ENCODE measurements at regions not wholly inside any gene's neighbourhood (a gene's known extent, or its start where the extent isn't known, plus 50 kb on each side); places are given as distances from the start of the nearest gene placed in this dataset.

GRCh38 chr13:74657765-74658164 lies 523.6 kb upstream of the KLF12 start:
- H3K27me3 ChIP-seq (ENCODE audit: control insufficient read depth in 2 of 2, insufficient read depth in 2 of 2, low read length in 2 of 2): no peaks in the 10 kb centered on the region
- H3K4me2 ChIP-seq (ENCODE audit: insufficient read depth, low read length): no peak overlapping the region
- no TSS peak for BruUV-seq (replicated peaks)
- DNase-seq (ENCODE audit: extremely low read depth in 1 of 4, low spot score in 3 of 4) (no peak), FAIRE-seq (no peak), ATAC-seq (no peak)
- no peak overlapping the region for H3K4me3 ChIP-seq
- H3K9me1 ChIP-seq (ENCODE audit: control insufficient read depth, insufficient read depth, low read length): no peaks in the 10 kb centered on the region
- H3K4me1 ChIP-seq (replicated peaks in 1 of 2; ENCODE audit: control insufficient read depth in 2 of 2, insufficient read depth in 2 of 2, low read length in 2 of 2): no peaks in the 10 kb centered on the region
- H3K79me2 ChIP-seq (ENCODE audit: control insufficient read depth, insufficient read depth, low read length): no peaks in the 10 kb centered on the region
- 0% methylated on average over 1 of the region's 1 CpG for WGBS (ENCODE audit: insufficient coverage, low coverage, missing lambda C conversion rate)
- intact Hi-C loops (cut with micrococcal nuclease) (no loop called here), in situ Hi-C loops (cut with MboI) (no loop called here)
- POLR2A ChIA-PET: no interaction called here
- H3K36me3 ChIP-seq (ENCODE audit: control insufficient read depth, insufficient read depth, low read length): no peaks in the 10 kb centered on the region
- CTCF ChIA-PET (ENCODE audit: low intra/inter-chr PET ratio): no interaction called here
- H3K9me3 ChIP-seq (replicated peaks; ENCODE audit: control insufficient read depth, insufficient read depth, low read depth, low read length): no peaks in the 10 kb centered on the region
- H2AFZ ChIP-seq (ENCODE audit: low read depth, low read length): no peak overlapping the region
- H3K27ac ChIP-seq (ENCODE audit: extremely low read depth, low read depth, low read length): no peak overlapping the region
- no peak overlapping the region for H3K9ac ChIP-seq (ENCODE audit: insufficient read depth in 1 of 2, low read depth in 2 of 2, low read length in 2 of 2)
- no peaks in the 10 kb centered on the region for H4K20me1 ChIP-seq (replicated peaks; ENCODE audit: control insufficient read depth, insufficient read depth, low read length)
- TF ChIP-seq KLF1 (tag; IDR thresholded peaks at IDR 0.05) (no peak), ZSCAN32 (CRISPR knock-in tag; IDR thresholded peaks at IDR 0.05) (no peak)

GRCh38 chr13:74651121-74651520 lies 516.9 kb upstream of the KLF12 start:
- ATAC-seq (no peak), DNase-seq (ENCODE audit: extremely low read depth in 1 of 4, low spot score in 3 of 4) (no peak), FAIRE-seq (no peak)
- Histone ChIP-seq H3K36me3 (ENCODE audit: control insufficient read depth, insufficient read depth, low read length) (no peaks in the 10 kb centered on the region), H2AFZ (ENCODE audit: low read depth, low read length) (no peak overlapping the region), H3K79me2 (ENCODE audit: control insufficient read depth, insufficient read depth, low read length) (no peaks in the 10 kb centered on the region), H3K4me1 (replicated peaks in 1 of 2; ENCODE audit: control insufficient read depth in 2 of 2, insufficient read depth in 2 of 2, low read length in 2 of 2) (no peaks in the 10 kb centered on the region), H3K4me3 (no peak overlapping the region), H4K20me1 (replicated peaks; ENCODE audit: control insufficient read depth, insufficient read depth, low read length) (no peaks in the 10 kb centered on the region), H3K27ac (ENCODE audit: extremely low read depth, low read depth, low read length) (no peak overlapping the region), H3K9ac (ENCODE audit: insufficient read depth in 1 of 2, low read depth in 2 of 2, low read length in 2 of 2) (no peak overlapping the region), H3K9me3 (replicated peaks; ENCODE audit: control insufficient read depth, insufficient read depth, low read depth, low read length) (no peaks in the 10 kb centered on the region), H3K9me1 (ENCODE audit: control insufficient read depth, insufficient read depth, low read length) (no peaks in the 10 kb centered on the region), H3K4me2 (ENCODE audit: insufficient read depth, low read length) (no peak overlapping the region), H3K27me3 (ENCODE audit: control insufficient read depth in 2 of 2, insufficient read depth in 2 of 2, low read length in 2 of 2) (no peaks in the 10 kb centered on the region)
- in situ Hi-C loops (cut with MboI) (no loop called here), intact Hi-C loops (cut with micrococcal nuclease) (no loop called here)
- whole genome bisulfite sequencing (ENCODE audit: insufficient coverage, low coverage, missing lambda C conversion rate): 0% methylated on average over 1 of the region's 1 CpG
- no TSS peak for BruUV-seq (replicated peaks)
- CTCF ChIA-PET (ENCODE audit: low intra/inter-chr PET ratio): no interaction called here
- POLR2A ChIA-PET: no interaction called here
- TF ChIP-seq CHD7 (IDR thresholded peaks at IDR 0.05; ENCODE audit: low read depth, low read length) (no peak), ARHGAP35 (IDR thresholded peaks at IDR 0.05; ENCODE audit: partially characterized antibody) (no peak), PHB (CRISPR knock-in tag; IDR thresholded peaks at IDR 0.05) (no peak), ELF2 (CRISPR knock-in tag; IDR thresholded peaks at IDR 0.05) (no peak), SOX6 (IDR thresholded peaks at IDR 0.05) (no peak), ZNF384 (IDR thresholded peaks at IDR 0.05; ENCODE audit: low read depth, low read length) (no peak)

Measured in K562 (cell line).